CD4-positive, alpha-beta T cell treated with Interleukin-21 for 1 hour (primary cell): ENCODE measurements at regions not wholly inside any gene's neighbourhood (a gene's known extent, or its start where the extent isn't known, plus 50 kb on each side); places are given as distances from the start of the nearest gene placed in this dataset.
A peak's percentile ranks its signal among the peaks of the same experiment; 100 is the strongest.
"Not testable (repeated sequence)": the region's sequence is repeated elsewhere in the genome, so short reads cannot be mapped to it uniquely, and the experiment has no call there.

Experiments used
- DNase-seq: peaks from one replicate; pipeline ENCODE4 v3.0.0-alpha.2; 2020

DNA sequence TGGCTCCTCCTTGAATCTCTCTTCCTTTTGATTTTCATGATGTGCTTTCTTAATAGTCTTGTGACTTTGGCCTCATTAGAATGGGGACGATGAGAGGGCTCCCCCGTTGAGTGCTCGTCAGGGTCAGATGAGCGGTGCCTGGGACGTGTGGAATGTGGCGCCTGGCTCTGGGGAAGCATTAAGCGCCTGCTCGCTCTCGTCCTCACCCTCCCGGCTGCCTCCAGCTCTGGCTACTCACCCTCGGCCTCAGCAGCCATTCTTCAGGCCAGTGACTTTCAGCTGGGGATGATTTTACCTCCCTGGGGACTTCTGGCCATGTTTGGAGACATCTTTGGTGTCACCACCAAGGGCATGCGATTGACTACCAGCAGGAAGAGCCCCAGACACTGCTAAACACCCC is 69.7 kb downstream of the RPS6KA4 start:
- no peak for DNase-seq

- DNase-seq: no peak
Measured at GRCh38 chr11:64429970-64430369, 71.0 kb downstream of the RPS6KA4 start.

GRCh38 chr11:64430645-64431044 is 71.7 kb downstream of the RPS6KA4 start:
- DNase-seq: no peak

GRCh38 chr11:64436000-64436399 is 77.0 kb downstream of the RPS6KA4 start:
- DNase-seq: no peak

DNA sequence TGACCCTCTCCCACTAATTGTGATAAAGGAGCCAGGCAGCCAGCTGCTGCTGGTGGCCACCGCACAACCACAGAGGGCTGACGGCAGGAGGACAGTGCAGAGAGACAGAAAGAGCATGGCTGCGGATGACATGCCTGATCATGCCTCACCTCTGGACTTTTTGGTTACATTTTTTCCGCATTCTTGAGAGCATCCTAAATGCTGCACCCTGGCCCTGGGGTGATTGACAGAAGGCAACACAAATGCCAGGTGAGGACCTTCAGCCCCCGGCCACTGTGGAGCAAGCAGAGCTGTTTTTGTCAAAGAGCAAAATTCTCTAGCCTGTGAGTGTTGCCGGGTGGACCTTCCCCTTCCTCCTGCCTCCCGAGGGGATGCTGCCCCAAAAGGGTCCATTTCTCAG is 78.5 kb downstream of the RPS6KA4 start:
- DNase-seq: no peak

- DNase-seq: no peak
Measured at GRCh38 chr11:64438986-64439771, 80.2 kb downstream of the RPS6KA4 start.

DNA sequence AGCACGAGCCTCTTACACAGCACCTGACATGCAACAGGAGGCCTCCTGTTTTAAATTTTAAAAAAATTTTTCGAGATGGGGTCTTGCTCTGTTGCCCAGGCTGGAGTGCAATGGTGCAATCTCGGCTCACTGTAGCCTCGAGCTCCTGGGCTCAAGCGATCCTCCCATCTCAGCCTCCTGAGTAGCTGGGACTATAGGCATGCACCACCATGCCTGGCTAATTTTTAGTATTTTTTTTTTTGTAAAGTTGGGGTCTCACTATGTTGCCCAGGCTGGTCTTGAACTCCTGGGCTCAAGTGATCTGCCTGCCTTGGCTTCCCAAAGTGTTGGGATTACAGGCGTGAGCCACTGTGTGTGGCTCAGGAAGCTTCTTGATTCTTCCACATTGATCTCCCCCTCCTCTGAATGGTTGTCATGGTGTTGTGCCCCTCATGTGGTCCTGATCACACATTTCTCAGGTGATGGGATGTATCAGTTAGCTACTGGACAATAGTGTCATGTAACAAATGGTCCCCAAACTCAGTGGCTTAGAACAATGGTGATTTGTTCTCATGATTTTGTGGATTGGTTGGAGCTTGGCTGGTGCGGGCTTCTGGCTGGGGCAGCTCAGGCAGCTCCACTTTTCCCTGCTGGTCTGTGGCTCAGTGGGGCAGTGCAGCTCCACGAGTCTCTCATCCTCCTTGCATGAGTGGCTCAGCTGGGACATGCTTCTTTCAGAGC is 81.0 kb downstream of the RPS6KA4 start:
- not testable (repeated sequence) for DNase-seq

GRCh38 chr11:64441127-64441526 is 82.2 kb downstream of the RPS6KA4 start:
- no peak for DNase-seq

- no peak for DNase-seq
Measured at GRCh38 chr11:64443001-64443400, 84.0 kb downstream of the RPS6KA4 start.

- DNase-seq: peak; percentile 2
Measured at GRCh38 chr11:64444838-64445441, 86.0 kb downstream of the RPS6KA4 start.

DNA sequence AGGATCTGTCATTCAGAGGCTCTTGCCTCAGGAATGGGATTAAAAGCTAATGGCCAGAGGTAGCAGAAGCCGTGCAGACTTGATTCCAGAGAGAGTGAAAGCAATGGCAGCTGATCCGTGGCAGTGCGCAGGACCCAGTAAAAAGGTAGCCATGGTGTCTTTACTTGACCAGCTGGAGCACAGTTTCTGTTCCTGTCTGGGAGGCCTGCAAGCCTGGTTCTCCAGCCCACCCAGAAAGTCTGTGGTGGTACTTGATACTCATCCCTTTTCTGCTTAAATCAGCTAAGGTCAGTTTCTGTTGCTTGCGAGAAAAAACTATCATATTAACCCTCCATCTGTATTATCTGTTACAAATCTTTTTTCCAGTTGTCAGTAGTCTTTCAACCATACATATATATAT is 86.7 kb downstream of the RPS6KA4 start:
- DNase-seq: no peak

DNA sequence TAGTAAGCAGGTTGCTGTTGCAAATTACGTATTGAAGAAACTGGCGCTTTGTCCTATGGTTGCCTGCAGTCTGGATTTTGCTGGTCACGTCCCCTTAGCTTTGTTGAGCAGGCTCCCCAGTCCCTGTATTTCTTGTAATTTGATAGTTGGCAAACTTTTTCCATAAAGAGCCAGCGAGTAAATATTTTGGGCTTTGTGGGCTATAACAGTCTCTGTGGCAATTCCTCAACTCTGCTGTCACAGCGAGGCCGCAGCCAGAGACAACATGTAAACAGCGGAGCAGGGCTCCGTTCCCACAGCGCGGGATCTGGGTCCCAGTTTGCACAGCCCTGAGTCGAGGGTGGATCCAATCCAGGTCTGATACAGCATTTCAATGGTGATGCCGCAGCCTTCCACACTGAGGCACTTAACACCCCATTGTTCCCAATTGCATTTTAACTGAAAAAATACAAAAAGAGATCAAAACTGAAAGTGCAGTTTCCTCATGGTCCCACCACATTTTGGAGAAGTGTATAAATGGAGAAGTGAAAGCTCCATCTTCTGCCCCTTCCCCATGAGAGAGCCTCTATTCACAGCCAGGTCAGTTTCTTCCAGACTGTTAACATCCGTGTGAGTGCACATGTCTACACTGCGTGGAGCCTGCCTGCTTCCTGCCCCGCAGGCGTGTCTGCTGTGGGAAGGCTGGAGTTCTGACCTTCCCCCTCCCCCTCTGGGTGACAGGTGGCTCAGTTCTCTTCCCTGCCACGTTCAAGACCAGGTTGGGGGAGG is 89.1 kb downstream of the RPS6KA4 start:
- DNase-seq: peak; percentile 27

- DNase-seq: peak; percentile 71
Measured at GRCh38 chr11:64448599-64449380, 89.8 kb downstream of the RPS6KA4 start.

GRCh38 chr11:64449381-64450167 is 90.6 kb downstream of the RPS6KA4 start:
- DNase-seq: peak; percentile 73

DNA sequence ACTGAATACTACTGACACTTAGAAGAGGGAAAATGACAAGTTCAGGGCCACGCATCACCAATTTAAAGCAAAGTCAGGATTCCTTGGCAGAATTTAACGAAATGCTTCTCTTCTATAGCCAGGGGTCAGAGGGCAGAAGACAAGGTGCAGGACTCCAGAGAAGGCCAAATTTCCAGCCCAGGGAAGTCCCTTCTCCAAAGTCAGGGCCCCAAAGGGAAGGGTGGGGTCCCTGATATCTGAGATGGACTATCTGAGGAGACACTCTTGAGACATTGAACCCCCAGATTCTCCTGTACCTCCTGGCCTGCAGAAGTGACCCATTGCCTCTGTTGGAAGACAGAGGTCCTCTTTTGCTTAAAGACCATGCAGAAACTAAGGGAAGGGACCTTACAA is 91.2 kb downstream of the RPS6KA4 start:
- DNase-seq: no peak

DNA sequence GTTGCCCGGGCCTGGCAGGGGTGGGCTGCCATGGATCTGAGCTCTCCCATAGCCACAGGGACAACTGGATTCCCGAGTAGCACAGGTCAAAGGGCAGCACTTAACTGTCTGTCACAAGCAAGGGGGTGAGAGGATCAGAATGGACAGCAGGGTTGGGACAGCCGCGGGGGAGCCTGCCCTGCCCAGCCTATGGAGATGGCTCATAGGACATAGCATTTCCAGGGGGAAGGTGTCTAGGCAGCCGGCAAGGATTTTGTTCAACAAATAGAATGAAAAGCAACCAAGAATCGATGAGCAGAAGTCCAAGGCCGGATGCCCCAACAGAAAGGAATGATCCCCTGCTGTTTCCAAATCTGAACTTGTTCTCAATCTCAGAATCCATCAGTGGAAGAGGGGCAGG is 92.9 kb downstream of the RPS6KA4 start:
- no peak for DNase-seq

- no peak for DNase-seq
Measured at GRCh38 chr11:64453466-64453865, 94.5 kb downstream of the RPS6KA4 start.

DNA sequence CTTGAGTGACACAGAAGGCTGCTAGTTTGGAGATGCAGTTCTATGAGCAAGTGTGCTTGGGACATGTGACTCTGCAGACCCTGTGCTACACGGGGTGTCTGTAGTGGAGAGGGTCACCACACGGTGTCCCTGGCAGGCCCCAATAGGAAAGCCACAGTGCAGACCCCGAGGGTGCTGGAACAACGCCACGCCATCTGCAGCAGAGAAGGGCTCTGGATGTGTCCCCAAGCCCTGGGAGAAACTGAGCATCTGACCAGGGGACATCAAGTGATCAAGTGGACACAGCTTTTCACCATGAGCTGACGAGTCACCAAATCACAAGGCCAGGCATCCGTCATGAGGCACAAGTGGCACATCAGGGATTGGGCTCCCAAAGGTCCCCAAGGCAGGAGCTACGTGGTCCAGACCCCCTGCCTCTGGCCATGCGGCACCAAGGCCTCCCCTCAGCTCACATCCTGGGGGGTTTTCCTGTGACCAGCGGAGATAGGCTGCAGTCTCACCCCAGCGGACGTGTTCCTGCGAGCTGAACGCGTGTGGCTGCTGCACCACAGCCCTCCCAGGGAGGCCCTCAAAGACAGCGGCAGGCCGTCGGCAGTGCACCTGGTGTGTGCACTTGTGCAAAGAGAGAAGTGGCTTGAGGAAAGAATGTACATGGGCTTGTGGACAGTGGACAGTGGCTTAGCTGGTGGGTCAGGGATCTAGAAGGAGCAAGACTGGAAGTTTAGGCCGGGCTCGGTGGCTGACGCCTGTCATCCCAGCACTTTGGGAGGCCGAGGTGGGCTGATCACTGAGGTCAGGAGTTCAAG is 96.7 kb downstream of the RPS6KA4 start:
- no peak for DNase-seq

DNA sequence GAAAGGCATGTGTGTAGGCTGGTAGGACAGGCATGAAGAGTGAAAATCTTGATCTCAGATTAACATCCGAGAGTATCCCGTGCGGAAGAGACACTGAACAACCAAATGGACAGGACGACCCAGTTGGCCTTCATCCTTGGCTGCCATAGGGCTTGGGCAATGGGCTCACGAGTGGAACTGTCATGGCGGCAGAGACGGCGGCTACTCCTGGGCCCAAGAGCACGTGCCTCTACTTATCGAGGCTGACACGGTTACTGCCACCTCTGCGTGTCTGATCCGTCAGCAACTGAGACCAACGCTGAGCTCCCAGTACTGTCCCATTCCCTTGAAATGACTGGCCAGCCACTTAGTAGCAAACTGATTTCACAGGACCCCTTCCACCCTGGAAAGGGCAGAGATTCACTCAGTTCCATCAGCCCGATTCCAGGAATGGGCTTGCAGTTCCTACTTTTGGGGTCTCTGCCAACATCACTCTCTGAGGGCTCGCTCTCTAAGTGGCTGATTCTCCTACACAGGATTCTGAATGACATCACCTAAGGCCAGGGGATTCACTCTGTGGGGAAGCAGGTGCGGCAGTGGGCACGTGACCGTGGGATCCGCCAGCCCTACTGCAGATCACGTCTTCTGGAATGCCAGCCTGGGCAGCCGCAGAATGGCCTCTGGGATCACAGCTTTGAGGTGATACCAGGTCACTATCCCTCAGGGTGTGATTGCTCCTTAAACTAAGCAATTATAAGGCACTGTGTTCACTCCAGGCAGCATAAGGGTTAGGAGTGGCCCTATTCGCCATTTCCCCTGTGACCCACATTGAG is 97.8 kb downstream of the RPS6KA4 start:
- no peak for DNase-seq
